Fibroblast of pulmonary artery (primary cell): ENCODE measurements at regions not wholly inside any gene's neighbourhood (a gene's known extent, or its start where the extent isn't known, plus 50 kb on each side); places are given as distances from the start of the nearest gene placed in this dataset.

Experiments
- DNase-seq: peaks from one replicate; pipeline ENCODE4 v3.0.0-alpha.2; 2010; ENCODE audit warnings: low read depth
- H3K4me3 ChIP-seq: replicated peaks from 2 replicates; pipeline ENCODE4 v1.5.1; 2011; ENCODE audit warnings: low read depth, mild to moderate bottlenecking, control low read depth, low read length, moderate library complexity
- CTCF ChIP-seq: IDR thresholded peaks from 2 replicates; pipeline ENCODE4 v1.5.1; 2011; ENCODE audit warnings: mild to moderate bottlenecking, control low read depth, low read length, inconsistent platforms; ENCODE audit errors: missing control alignments

DNA sequence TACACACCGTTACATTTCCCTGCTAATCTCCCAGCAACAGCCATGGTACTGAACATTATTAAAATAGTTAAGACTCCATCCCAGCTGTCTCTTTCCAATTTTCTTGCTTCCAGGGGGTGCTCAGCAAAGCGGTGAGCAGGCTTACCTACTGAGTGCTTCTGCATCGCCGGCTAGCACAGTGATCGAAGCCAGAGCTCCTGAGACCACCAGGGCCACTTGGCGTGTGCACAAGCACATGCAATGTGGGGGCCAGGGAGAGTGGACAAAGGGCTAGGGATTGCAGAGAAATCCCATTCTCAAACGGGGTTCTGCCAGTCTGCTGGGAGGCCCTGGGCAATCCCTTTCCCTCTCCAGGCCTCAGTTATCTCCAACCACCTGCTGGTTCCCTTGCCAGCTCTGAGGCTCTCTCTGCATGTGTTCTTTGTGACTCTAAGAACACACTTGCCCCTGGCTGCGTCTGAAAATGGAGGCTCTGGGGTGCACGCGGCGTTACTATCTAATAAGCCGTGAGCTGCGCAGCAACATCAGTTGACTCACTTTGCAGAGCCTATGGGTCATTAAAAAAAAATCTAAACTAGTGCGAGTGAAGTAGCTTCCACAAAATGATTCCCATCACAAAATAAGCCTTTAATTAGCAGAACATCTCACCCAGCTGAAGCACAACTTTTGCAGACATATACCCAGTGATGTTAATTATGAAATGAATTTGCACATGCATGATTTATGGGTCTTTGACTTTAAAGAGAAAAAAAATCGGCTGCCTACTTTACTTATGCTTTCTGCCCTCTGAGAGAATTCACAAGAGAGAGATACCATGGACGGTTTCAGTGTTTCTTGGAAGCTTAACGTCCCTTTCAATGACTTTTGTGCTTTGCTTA lies 271.5 kb downstream of the TLE3 start:
- no peak for TF ChIP-seq CTCF
- no peak overlapping the region for H3K4me3 ChIP-seq
- no peak for DNase-seq

DNA sequence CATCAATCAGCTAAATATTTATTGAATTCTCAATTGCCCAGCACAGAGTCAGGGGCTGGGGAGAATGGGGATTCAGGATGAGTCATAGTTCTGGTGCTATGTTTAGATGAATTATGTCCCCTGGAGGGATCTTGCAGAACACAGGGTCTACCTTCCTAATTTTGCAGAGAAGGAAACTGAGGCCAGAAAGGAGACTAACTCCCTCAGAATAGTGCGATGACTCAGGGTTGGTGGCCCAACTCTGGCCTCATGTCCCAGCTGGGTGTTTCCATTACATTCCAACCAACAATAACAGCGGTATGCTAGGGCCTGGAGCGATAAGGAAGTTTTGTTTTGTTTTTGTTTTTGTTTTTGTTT lies 270.9 kb downstream of the TLE3 start:
- DNase-seq, result no peak
- TF ChIP-seq CTCF, result no peak
- no peak overlapping the region for H3K4me3 ChIP-seq

- no peak for TF ChIP-seq CTCF
- no peak for DNase-seq
- H3K4me3 ChIP-seq, result no peak overlapping the region
These were observed 270.0 kb downstream of the TLE3 start for GRCh38 chr15:69827751-69828150.

DNA sequence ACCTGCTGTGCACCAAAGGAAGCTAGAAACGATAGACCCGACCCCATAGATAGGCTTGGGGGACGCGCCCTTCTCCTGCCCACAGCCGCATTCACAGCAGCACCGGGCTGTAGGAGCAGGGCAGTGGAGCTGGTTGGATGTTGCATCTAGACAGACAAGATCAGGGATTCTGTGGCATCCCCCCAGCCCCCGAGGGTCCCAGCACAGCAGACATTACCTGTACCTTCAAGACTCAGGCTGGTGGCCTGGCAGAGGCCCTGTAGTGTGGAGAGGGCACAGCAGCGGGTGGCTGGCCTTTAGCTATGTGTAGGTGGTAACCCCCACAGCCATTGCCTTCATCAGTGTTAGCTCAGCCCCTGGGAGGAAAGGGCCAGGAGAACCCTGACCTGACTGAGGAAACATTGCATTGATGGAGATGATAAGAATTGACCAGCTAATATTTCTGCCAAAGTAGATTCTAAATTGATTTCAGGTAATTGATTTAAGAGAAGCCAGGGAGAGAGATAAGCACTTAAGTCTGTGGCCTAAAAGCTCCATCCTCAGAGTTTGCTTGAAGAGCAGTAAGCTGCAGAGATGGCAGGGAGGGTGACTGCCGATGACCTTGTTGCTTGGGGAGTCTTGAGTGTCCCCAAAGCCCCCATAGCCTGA lies 269.4 kb downstream of the TLE3 start:
- H3K4me3 ChIP-seq, result no peak overlapping the region
- TF ChIP-seq CTCF, result no peak
- no peak for DNase-seq

- TF ChIP-seq CTCF, result no peak
These were observed 267.7 kb downstream of the TLE3 start for GRCh38 chr15:69829974-69830373.

DNA sequence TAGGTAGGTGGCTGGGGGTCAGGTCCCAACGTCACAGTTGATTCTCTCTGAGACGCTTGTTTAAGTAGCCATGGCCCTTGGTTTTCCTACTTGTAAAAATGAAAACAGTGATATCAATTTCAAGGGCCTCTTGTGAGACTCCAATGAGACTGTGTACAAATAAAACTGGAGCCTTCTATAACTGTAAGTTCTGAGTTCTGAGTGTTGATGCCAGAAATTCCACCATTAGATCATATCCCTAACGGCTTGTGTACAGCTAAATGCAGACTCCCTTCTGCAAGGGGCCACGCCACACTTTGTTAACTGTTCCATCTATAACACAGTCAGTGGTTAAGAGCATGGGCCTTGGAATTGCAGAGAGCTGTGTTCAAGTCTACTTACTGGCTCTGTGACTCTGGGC lies 267.3 kb downstream of the TLE3 start:
- TF ChIP-seq CTCF, result no peak
- no peak for DNase-seq
- H3K4me3 ChIP-seq, result no peak overlapping the region

More at GRCh38 chr15:69829974-69830373, 267.7 kb downstream of the TLE3 start:
- DNase-seq, result no peak
- no peak overlapping the region for H3K4me3 ChIP-seq
